Liver (tissue), 8 donors: ENCODE measurements at regions not wholly inside any gene's neighbourhood (a gene's known extent, or its start where the extent isn't known, plus 50 kb on each side); places are given as distances from the start of the nearest gene placed in this dataset.

ENCODE experiments used
- DNase-seq: peaks from one replicate; pipeline ENCODE4 v3.0.0-alpha.2; 2017; ENCODE audit warnings: low spot score
- H3K27ac ChIP-seq, 2 donors: one replicate each; pipeline ENCODE4 v1.7.0; 2013; ENCODE audit warnings: inconsistent platforms in 2 of 2, low read length in 2 of 2, control low read depth in 1 of 2, low read depth in 1 of 2, mild to moderate bottlenecking in 1 of 2
- H3K27me3 ChIP-seq, 4 donors: one replicate each; pipeline versions ENCODE4 v1.6.1 to v1.7.0; 2013; ENCODE audit warnings: low read length in 3 of 4, inconsistent platforms in 1 of 4, mild to moderate bottlenecking in 1 of 4, moderate library complexity in 1 of 4; ENCODE audit not compliant: control insufficient read depth in 4 of 4, insufficient read depth in 4 of 4
- H3K36me3 ChIP-seq, 4 donors: one replicate each; pipeline versions ENCODE4 v1.6.1 to v1.7.0; 2013; ENCODE audit warnings: low read length in 3 of 4, mild to moderate bottlenecking in 3 of 4, low read depth in 1 of 4, moderate library complexity in 1 of 4; ENCODE audit not compliant: control insufficient read depth in 4 of 4, insufficient read depth in 3 of 4
- H3K4me1 ChIP-seq, 4 donors: one replicate each; pipeline versions ENCODE4 v1.6.1 to v1.7.0; 2013; ENCODE audit warnings: low read length in 3 of 4, mild to moderate bottlenecking in 3 of 4, moderate library complexity in 1 of 4; ENCODE audit not compliant: control insufficient read depth in 4 of 4, insufficient read depth in 4 of 4
- H3K4me3 ChIP-seq, 3 donors: one replicate each; pipeline versions ENCODE4 v1.6.1 to v1.7.0; 2013; ENCODE audit warnings: low read length in 3 of 3, control low read depth in 1 of 3, low read depth in 1 of 3, mild to moderate bottlenecking in 1 of 3
- H3K9ac ChIP-seq, 2 donors: one replicate each; pipeline ENCODE4 v1.7.0; 2013; ENCODE audit warnings: low read length in 2 of 2, mild to moderate bottlenecking in 2 of 2, moderate library complexity in 2 of 2, control low read depth in 1 of 2, low read depth in 1 of 2
- H3K9me3 ChIP-seq, 4 donors: one replicate each; pipeline versions ENCODE4 v1.6.1 to v1.7.0; 2013; ENCODE audit warnings: low read length in 3 of 4; ENCODE audit not compliant: control insufficient read depth in 4 of 4
- EGR1 ChIP-seq, 2 donors: IDR thresholded peaks; 2 replicates each; pipeline ENCODE4 v1.6.1; 2016 to 2018; ENCODE audit warnings: antibody characterized with exemption in 2 of 2, low read depth in 2 of 2
- FOXA1 ChIP-seq: IDR thresholded peaks from 2 replicates; pipeline ENCODE4 v1.6.1; 2016; ENCODE audit warnings: antibody characterized with exemption
- FOXA2 ChIP-seq: IDR thresholded peaks from 2 replicates; pipeline ENCODE4 v1.6.1; 2016; ENCODE audit warnings: antibody characterized with exemption
- HNF4A ChIP-seq, 2 donors: conservative IDR thresholded peaks; 2 replicates each; pipeline ENCODE4 v1.6.1; 2016; ENCODE audit warnings: antibody characterized with exemption in 2 of 2, mild to moderate bottlenecking in 2 of 2
- HNF4G ChIP-seq: IDR thresholded peaks from 2 replicates; pipeline ENCODE4 v1.6.1; 2016; ENCODE audit warnings: antibody characterized with exemption
- JUND ChIP-seq, 2 donors: IDR thresholded peaks; 2 replicates each; pipeline ENCODE4 v1.6.1; 2016; ENCODE audit warnings: antibody characterized with exemption in 2 of 2
- NR2F2 ChIP-seq: IDR thresholded peaks from 2 replicates; pipeline ENCODE4 v1.6.1; 2016; ENCODE audit warnings: antibody characterized with exemption
- RAD21 ChIP-seq, 2 donors: IDR thresholded peaks; 2 replicates each; pipeline ENCODE4 v1.6.1; 2016; ENCODE audit warnings: antibody characterized with exemption in 2 of 2, mild to moderate bottlenecking in 2 of 2
- RXRA ChIP-seq, 2 donors: IDR thresholded peaks; 2 replicates each; pipeline ENCODE4 v1.6.1; 2017 to 2018; ENCODE audit warnings: antibody characterized with exemption in 2 of 2, mild to moderate bottlenecking in 1 of 2
- SP1 ChIP-seq: IDR thresholded peaks from 2 replicates; pipeline ENCODE4 v1.6.1; 2018; ENCODE audit warnings: antibody characterized with exemption, mild to moderate bottlenecking
- TAF1 ChIP-seq: conservative IDR thresholded peaks from 2 replicates; pipeline ENCODE4 v1.6.1; 2016; ENCODE audit warnings: antibody characterized with exemption, mild to moderate bottlenecking
- YY1 ChIP-seq: IDR thresholded peaks from 2 replicates; pipeline ENCODE4 v1.6.1; 2016; ENCODE audit warnings: antibody characterized with exemption, mild to moderate bottlenecking
- WGBS: extraction: QIAGEN DNeasy Blood & Tissue Kit; methylation state at CpG from one replicate; pipeline ENCODE4 v1.1.7; 2013; 5-methylcytosine and 5-hydroxymethylcytosine counted together
- TF ChIP-seq, protein P1 (sequence below): IDR thresholded peaks from 2 replicates; pipeline ENCODE4 v1.6.1; 2016; ENCODE audit warnings: antibody characterized with exemption
- TF ChIP-seq, protein P2 (sequence below): IDR thresholded peaks from 2 replicates; pipeline ENCODE4 v1.6.1; 2016; ENCODE audit warnings: antibody characterized with exemption, mild to moderate bottlenecking
- TF ChIP-seq, protein P3 (sequence below): fragments of 150-350 bp; IDR thresholded peaks from 2 replicates; pipeline ENCODE4 v1.5.1; 2017; ENCODE audit warnings: improper control_type of control experiment, low read depth, low read length; ENCODE audit not compliant: missing input control
- TF ChIP-seq, protein P4 (sequence below): IDR thresholded peaks from 2 replicates; pipeline ENCODE4 v1.6.1; 2016; ENCODE audit warnings: antibody characterized with exemption
- TF ChIP-seq, protein P5 (sequence below): IDR thresholded peaks from 2 replicates; pipeline ENCODE4 v1.6.1; 2016; ENCODE audit warnings: antibody characterized with exemption
- donor health status: healthy.
- donor health status: healthy.
- donor health status: healthy.
- donor health status: healthy.
- donor health status: healthy.

DNA sequence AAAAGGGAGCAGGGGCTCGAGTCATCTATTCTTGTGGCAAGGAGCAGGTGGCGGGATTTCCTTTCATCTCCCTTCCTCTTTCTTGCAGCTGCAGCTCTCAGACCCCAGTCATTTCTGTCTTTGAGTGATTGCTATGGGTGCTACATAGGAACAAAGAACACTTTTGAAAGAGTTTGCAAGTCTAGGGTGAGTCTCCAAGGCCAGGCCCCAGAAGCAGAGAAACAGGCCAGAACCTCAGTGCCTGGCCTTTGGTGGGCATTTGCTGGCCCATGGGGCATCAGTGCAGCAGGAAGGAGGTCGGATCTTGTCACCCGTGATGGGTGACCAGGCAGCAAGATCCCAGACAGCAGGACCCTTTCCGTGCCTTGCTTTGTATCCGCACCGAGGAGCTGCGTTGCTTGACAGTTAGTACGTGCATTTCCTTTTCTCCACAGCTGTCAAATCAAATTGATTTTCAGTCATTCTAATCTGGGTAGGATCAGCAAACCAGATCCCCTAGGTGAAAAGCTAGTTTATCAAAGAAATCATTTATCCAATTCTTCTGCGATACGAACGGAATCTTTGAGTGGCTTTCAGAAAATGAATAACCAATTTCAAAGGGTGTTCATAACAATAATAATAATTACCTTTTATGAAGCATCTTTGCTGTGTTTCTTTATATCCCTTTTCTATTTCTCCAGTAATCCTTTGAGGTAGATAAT lies 244.6 kb upstream of the MAF start:
- Histone ChIP-seq H3K27me3 (no peaks in the 10 kb centered on the region), H3K4me1 (no peaks in the 10 kb centered on the region), H3K36me3 (no peaks in the 10 kb centered on the region), H3K27ac (no peak overlapping the region), H3K9ac (no peak overlapping the region), H3K9me3 (no peaks in the 10 kb centered on the region), H3K4me3 (no peak overlapping the region)
- DNase-seq = no peak
- 83% methylated on average over 12 of the region's 12 CpGs for WGBS
- no peak for TF ChIP-seq RXRA (IDR thresholded peaks at IDR 0.05)
- TF ChIP-seq SP1 = no peak
- TF ChIP-seq, protein P1, sequence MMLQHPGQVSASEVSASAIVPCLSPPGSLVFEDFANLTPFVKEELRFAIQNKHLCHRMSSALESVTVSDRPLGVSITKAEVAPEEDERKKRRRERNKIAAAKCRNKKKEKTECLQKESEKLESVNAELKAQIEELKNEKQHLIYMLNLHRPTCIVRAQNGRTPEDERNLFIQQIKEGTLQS = no peak
- TF ChIP-seq, protein P2, sequence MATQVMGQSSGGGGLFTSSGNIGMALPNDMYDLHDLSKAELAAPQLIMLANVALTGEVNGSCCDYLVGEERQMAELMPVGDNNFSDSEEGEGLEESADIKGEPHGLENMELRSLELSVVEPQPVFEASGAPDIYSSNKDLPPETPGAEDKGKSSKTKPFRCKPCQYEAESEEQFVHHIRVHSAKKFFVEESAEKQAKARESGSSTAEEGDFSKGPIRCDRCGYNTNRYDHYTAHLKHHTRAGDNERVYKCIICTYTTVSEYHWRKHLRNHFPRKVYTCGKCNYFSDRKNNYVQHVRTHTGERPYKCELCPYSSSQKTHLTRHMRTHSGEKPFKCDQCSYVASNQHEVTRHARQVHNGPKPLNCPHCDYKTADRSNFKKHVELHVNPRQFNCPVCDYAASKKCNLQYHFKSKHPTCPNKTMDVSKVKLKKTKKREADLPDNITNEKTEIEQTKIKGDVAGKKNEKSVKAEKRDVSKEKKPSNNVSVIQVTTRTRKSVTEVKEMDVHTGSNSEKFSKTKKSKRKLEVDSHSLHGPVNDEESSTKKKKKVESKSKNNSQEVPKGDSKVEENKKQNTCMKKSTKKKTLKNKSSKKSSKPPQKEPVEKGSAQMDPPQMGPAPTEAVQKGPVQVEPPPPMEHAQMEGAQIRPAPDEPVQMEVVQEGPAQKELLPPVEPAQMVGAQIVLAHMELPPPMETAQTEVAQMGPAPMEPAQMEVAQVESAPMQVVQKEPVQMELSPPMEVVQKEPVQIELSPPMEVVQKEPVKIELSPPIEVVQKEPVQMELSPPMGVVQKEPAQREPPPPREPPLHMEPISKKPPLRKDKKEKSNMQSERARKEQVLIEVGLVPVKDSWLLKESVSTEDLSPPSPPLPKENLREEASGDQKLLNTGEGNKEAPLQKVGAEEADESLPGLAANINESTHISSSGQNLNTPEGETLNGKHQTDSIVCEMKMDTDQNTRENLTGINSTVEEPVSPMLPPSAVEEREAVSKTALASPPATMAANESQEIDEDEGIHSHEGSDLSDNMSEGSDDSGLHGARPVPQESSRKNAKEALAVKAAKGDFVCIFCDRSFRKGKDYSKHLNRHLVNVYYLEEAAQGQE = no peak
- TF ChIP-seq HNF4G = no peak
- TF ChIP-seq, protein P3, sequence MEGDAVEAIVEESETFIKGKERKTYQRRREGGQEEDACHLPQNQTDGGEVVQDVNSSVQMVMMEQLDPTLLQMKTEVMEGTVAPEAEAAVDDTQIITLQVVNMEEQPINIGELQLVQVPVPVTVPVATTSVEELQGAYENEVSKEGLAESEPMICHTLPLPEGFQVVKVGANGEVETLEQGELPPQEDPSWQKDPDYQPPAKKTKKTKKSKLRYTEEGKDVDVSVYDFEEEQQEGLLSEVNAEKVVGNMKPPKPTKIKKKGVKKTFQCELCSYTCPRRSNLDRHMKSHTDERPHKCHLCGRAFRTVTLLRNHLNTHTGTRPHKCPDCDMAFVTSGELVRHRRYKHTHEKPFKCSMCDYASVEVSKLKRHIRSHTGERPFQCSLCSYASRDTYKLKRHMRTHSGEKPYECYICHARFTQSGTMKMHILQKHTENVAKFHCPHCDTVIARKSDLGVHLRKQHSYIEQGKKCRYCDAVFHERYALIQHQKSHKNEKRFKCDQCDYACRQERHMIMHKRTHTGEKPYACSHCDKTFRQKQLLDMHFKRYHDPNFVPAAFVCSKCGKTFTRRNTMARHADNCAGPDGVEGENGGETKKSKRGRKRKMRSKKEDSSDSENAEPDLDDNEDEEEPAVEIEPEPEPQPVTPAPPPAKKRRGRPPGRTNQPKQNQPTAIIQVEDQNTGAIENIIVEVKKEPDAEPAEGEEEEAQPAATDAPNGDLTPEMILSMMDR = no peak
- TF ChIP-seq FOXA1 = no peak
- no peak for TF ChIP-seq NR2F2
- no peak for TF ChIP-seq RAD21 (IDR thresholded peaks at IDR 0.05)
- TF ChIP-seq, protein P4, sequence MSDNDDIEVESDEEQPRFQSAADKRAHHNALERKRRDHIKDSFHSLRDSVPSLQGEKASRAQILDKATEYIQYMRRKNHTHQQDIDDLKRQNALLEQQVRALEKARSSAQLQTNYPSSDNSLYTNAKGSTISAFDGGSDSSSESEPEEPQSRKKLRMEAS = no peak
- no peak for TF ChIP-seq TAF1
- no peak for TF ChIP-seq JUND (IDR thresholded peaks at IDR 0.05)
- TF ChIP-seq YY1 = no peak
- no peak for TF ChIP-seq HNF4A (conservative IDR thresholded peaks at IDR 0.05)
- TF ChIP-seq FOXA2 = no peak
- no peak for TF ChIP-seq EGR1 (IDR thresholded peaks at IDR 0.05; ENCODE audit: low read depth in 2 of 2)
- TF ChIP-seq, protein P5, sequence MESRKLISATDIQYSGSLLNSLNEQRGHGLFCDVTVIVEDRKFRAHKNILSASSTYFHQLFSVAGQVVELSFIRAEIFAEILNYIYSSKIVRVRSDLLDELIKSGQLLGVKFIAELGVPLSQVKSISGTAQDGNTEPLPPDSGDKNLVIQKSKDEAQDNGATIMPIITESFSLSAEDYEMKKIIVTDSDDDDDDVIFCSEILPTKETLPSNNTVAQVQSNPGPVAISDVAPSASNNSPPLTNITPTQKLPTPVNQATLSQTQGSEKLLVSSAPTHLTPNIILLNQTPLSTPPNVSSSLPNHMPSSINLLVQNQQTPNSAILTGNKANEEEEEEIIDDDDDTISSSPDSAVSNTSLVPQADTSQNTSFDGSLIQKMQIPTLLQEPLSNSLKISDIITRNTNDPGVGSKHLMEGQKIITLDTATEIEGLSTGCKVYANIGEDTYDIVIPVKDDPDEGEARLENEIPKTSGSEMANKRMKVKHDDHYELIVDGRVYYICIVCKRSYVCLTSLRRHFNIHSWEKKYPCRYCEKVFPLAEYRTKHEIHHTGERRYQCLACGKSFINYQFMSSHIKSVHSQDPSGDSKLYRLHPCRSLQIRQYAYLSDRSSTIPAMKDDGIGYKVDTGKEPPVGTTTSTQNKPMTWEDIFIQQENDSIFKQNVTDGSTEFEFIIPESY = no peak
